Ovary (tissue), 3 donors: ENCODE measurements at regions not wholly inside any gene's neighbourhood (a gene's known extent, or its start where the extent isn't known, plus 50 kb on each side); places are given as distances from the start of the nearest gene placed in this dataset.
"Not testable (repeated sequence)": the region's sequence is repeated elsewhere in the genome, so short reads cannot be mapped to it uniquely, and the experiment has no call there.

ENCODE experiments used
- POLR2A ChIP-seq: fragments of 450-650 bp; IDR thresholded peaks from one replicate; pipeline ENCODE4 v1.6.1; 2017; ENCODE audit warnings: antibody characterized with exemption, mild to moderate bottlenecking, moderate library complexity
- TF ChIP-seq, protein P1 (sequence below), 3 donors: fragments of 450-650 bp in 2 of 3; fragments of 200-600 bp in 1 of 3; IDR thresholded peaks; one replicate each; pipeline versions ENCODE4 v1.5.1 to v1.8.0; 2016 to 2022; ENCODE audit warnings: antibody characterized with exemption in 3 of 3, mild to moderate bottlenecking in 1 of 3
- donor health status: DM: no; HTN: no; CAD: no.

- TF ChIP-seq, protein P1, sequence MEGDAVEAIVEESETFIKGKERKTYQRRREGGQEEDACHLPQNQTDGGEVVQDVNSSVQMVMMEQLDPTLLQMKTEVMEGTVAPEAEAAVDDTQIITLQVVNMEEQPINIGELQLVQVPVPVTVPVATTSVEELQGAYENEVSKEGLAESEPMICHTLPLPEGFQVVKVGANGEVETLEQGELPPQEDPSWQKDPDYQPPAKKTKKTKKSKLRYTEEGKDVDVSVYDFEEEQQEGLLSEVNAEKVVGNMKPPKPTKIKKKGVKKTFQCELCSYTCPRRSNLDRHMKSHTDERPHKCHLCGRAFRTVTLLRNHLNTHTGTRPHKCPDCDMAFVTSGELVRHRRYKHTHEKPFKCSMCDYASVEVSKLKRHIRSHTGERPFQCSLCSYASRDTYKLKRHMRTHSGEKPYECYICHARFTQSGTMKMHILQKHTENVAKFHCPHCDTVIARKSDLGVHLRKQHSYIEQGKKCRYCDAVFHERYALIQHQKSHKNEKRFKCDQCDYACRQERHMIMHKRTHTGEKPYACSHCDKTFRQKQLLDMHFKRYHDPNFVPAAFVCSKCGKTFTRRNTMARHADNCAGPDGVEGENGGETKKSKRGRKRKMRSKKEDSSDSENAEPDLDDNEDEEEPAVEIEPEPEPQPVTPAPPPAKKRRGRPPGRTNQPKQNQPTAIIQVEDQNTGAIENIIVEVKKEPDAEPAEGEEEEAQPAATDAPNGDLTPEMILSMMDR (IDR thresholded peaks at IDR 0.05): not testable (repeated sequence)
- not testable (repeated sequence) for TF ChIP-seq POLR2A
Measured at GRCh38 chr1:177406323-177406722, 235.6 kb downstream of the BRINP2 start.
